HG02759 (cell line): ENCODE measurements at regions not wholly inside any gene's neighbourhood (a gene's known extent, or its start where the extent isn't known, plus 50 kb on each side); places are given as distances from the start of the nearest gene placed in this dataset.

Experiments used
- ATAC-seq: cut with Tn5 transposase; IDR thresholded peaks from one replicate; pipeline ENCODE4 v1.9.1; 2021; ENCODE audit warnings: mild to moderate bottlenecking, moderate library complexity; ENCODE audit not compliant: unreplicated experiment

DNA sequence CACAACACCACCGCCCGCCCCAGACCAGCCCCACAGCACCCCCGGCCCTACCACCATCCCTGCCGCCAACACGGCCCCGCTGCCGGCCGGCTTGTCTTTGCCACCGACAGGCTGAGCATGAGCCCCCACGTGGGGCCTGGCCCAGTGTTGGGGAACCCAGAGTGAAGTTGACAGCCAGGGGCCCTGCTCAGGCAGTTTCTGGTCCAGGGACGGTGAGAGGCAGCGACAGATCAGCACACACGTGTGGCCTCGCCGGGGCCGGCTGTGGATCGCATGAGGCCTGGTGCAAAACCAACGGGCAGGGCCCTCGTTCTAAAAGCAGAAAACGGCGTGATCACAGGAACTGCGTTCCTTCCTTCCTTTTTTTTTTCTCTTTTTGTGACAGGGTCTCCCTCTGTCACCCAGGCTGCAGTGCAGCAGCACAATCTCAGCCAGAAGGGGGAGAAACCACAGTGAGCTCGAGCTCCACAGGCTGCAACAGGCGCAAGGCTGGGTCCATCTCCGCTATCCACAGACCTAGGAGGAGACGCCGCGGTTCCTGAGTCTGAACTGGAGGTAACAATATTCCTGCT, 50.5 kb upstream of the FBRSL1 start:
- ATAC-seq, result no peak

DNA sequence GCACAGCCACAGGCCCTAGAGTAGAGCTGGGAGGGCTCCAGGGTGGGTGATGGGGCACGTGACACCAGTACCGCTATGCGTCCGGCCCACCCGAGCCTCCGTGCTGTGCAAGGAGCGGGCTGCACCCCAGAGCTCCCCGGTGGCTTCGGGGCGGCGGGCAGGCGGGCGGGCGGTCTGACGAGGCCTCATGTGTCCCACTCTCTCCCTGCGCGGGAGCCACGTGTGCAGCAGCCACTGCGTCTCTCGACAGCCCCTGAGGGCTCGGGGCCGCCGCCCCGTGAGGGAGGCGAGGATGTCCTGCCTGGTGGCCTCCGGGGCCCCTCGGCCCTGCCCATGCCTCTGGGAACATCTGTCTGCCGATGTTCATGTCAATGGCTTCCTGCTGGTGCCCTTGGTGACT, 51.2 kb upstream of the FBRSL1 start:
- no peak for ATAC-seq

GRCh38 chr12:132437943-132438700, 51.8 kb upstream of the FBRSL1 start:
- no peak for ATAC-seq

- ATAC-seq, result no peak
Measured at GRCh38 chr12:132437252-132437932, 52.6 kb upstream of the FBRSL1 start.

GRCh38 chr12:132436791-132437251, 53.1 kb upstream of the FBRSL1 start:
- no peak for ATAC-seq

- no peak for ATAC-seq
Measured at GRCh38 chr12:132435486-132436187, 54.3 kb upstream of the FBRSL1 start.

DNA sequence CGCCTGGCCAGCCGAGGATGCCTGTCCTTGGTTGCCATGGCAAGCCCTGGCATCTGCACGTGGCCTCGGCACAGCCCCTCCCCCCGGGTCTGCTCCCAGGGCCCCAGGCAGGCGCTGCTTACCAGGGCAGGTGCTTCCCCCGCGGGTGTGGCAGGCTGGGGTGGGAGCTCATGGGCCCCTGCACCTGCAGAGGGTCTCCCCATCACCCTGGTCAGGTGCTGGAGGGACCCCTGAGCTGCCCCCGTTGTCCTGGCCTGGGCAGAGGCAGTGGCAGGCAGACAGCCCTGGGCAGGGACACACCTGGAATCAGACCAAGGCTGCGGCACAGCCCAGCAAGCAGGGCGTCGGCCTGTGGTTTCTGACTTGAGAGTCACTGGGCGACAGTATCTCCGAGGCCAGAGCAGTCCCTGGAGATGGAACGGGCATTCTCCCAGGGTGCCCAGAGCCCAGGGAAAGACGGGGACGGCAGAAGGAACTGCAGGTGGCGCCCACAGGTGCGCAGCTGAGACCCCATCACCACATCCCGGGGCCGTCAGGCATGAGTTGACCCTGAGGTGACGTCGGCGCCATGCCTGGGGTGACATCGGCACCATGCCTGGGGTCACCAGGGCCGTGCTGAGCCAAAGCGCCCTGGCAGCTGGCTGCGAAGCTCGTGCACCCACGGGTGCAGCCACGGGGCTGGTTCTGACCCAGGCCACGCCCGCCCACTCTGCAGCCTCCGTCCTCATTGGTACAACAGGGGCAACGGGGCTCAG, 56.1 kb upstream of the FBRSL1 start:
- no peak for ATAC-seq

DNA sequence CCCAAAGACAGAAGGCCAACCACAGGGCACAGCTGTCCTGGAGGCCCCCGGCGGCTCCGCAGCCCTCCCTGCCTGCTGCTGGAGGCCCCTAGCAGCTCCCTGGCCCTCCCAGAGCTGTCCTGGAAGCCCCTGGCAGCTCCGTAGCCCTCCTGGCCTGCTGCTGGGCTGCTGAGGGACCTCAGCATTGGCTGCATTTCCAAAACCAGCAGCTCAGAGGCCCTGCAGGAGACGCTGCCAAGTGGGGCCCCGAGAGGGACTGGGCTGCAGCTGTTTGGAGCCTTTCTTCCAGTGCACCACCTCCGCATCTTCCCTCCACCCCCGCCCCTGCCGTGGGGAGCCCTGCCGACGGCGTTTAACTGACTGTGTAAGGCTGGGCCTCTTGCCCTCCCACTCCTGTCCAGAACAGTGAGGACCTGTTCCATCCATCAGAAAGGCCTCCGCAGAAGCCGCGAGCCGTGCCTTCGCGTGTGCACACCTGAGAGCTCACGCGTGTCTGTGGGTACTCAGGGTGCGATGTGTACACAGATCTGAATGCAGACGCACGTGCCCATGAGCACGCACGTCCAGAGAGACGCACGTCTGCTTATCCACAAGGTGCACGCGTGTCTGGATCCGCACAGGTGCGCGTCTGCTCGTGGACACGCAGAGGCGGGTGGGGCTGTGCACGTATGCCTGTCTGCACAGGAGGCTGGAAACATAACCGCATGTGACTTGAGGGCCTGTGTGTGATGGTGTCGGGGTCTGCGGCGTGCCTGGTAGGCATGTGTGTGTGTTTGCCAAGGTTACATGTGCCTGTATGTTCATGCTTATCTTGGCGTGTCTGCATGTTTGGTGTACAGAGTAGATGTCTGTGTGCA, 57.0 kb upstream of the FBRSL1 start:
- no peak for ATAC-seq

GRCh38 chr12:132432126-132432705, 57.7 kb upstream of the FBRSL1 start:
- ATAC-seq, result no peak

DNA sequence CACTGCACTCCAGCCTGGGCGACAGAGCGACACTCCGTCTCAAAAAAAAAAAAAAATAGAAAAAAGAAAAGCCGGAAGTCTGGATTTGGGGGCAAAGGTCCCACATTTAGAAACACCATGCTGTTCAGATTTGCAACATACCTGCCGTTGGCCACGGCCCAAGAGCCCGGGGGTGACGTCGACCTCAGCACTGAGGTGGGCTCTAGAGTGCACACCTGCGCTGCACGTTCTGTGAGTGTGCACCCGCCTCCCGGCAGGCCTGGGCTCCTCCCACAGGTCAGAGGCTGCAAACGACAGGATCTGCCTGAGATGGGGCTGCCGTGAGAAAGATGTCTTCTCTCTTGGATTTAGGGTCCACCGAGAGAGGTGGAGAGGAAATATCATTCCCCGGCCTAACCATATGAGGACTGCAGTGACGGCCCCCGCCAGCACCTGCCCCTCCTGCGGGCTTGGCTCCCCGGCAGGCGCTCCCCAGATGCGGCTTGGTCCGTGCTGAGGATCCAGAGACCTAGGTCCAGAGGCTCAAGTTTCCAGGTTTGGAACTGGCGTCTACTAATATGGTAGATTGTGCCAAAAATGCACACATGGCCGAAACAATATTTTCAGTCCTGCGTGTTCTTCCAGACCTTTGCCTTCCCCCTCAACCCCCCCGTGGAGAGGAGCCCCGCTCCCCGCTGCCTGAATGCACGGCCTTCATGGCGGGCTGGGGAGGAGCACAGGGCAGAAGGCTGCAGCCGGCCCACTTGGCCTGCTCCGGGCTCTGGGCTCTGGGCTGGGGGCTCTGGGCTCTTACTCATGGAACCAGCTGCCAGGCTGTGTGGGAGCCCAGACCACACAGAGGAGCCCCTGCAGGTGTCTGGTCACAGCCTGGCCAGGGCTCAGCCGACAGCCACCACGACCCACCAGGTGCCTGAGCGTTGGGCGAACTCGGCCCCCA, 58.8 kb upstream of the FBRSL1 start:
- ATAC-seq, result no peak

GRCh38 chr12:132429946-132430643, 59.9 kb upstream of the FBRSL1 start:
- peak; percentile 83 for ATAC-seq

DNA sequence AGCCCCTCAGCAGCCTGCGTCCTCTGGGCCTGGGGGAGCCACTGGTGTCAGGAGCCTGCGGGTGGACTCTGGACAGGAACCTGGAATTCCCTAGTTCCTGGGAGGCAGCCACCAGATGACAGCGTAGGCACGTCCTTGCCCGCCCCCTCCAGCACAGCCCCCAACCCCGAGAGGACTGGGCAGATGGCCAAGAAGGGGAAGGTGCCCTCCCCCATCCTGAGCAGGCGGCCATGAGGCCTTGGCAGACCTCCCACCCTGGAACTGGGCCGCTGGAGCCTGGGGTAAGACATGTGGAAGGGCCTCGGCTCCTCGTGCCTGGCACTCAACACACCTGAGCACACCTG, 60.4 kb upstream of the FBRSL1 start:
- no peak for ATAC-seq

- no peak for ATAC-seq
Measured at GRCh38 chr12:132428936-132429601, 60.9 kb upstream of the FBRSL1 start.

GRCh38 chr12:132427999-132428935, 61.7 kb upstream of the FBRSL1 start:
- ATAC-seq, result no peak

DNA sequence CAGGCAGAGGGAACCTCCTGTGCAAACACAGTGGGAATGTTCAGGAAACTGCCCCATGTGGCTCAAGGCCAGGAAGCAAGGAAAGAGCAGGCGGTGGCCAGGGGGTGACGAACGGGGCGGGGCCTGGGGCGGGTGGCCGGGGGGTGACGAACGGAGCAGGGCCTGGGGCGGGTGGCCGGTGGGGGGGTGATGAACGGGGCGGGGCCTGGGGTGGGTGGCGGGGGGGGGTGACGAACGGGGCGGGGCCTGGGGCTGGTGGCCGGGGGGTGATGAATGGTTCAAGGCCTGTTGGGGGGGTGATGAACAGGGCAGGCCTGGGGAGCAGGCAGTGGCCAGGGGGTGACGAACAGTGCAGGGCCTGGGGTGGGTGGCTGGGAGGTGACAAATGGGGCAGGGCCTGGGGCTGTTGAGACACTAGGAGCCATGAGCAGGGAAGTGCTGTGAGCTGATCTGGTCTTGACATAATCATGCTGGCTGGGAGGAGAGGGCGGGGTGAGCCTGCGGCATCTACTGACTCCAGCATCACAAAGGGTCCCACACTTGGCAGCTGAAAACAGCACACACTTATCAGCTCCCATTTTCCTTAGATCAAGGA, 62.7 kb upstream of the FBRSL1 start:
- ATAC-seq, result no peak
